GM12864 (cell line): ENCODE measurements at regions not wholly inside any gene's neighbourhood (a gene's known extent, or its start where the extent isn't known, plus 50 kb on each side); places are given as distances from the start of the nearest gene placed in this dataset.

ENCODE experiments used
- DNase-seq: peaks from one replicate; pipeline ENCODE4 v3.0.0-alpha.2; 2011; ENCODE audit warnings: low read depth
- H3K4me3 ChIP-seq: 2 replicates; pipeline ENCODE4 v1.5.1; 2011; ENCODE audit warnings: mild to moderate bottlenecking, low read depth, low read length, control low read depth
- TF ChIP-seq, protein P1 (sequence below): IDR thresholded peaks from 2 replicates; pipeline ENCODE4 v1.5.1; 2011; ENCODE audit warnings: low read depth, mild to moderate bottlenecking, moderate library complexity, low read length, control low read depth, inconsistent platforms; ENCODE audit errors: missing control alignments

- TF ChIP-seq, protein P1, sequence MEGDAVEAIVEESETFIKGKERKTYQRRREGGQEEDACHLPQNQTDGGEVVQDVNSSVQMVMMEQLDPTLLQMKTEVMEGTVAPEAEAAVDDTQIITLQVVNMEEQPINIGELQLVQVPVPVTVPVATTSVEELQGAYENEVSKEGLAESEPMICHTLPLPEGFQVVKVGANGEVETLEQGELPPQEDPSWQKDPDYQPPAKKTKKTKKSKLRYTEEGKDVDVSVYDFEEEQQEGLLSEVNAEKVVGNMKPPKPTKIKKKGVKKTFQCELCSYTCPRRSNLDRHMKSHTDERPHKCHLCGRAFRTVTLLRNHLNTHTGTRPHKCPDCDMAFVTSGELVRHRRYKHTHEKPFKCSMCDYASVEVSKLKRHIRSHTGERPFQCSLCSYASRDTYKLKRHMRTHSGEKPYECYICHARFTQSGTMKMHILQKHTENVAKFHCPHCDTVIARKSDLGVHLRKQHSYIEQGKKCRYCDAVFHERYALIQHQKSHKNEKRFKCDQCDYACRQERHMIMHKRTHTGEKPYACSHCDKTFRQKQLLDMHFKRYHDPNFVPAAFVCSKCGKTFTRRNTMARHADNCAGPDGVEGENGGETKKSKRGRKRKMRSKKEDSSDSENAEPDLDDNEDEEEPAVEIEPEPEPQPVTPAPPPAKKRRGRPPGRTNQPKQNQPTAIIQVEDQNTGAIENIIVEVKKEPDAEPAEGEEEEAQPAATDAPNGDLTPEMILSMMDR = no peak
- H3K4me3 ChIP-seq = no peak overlapping the region
- no peak for DNase-seq
Observed at GRCh38 chr13:30827578-30827925, 78.5 kb upstream of the MEDAG start.

- TF ChIP-seq, protein P1 = no peak
- DNase-seq = no peak
- no peak overlapping the region for H3K4me3 ChIP-seq
Observed at GRCh38 chr13:30829145-30829832, 76.8 kb upstream of the MEDAG start.

GRCh38 chr13:30829833-30830637, 76.0 kb upstream of the MEDAG start:
- no peak for DNase-seq
- TF ChIP-seq, protein P1 = no peak

GRCh38 chr13:30830638-30830965, 75.5 kb upstream of the MEDAG start:
- no peak overlapping the region for H3K4me3 ChIP-seq
- TF ChIP-seq, protein P1 = no peak
- no peak for DNase-seq

More at GRCh38 chr13:30829833-30830637, 76.0 kb upstream of the MEDAG start:
- H3K4me3 ChIP-seq = no peak overlapping the region

GRCh38 chr13:30831515-30831914, 74.6 kb upstream of the MEDAG start:
- DNase-seq = no peak
- TF ChIP-seq, protein P1 = no peak
- no peak overlapping the region for H3K4me3 ChIP-seq

DNA sequence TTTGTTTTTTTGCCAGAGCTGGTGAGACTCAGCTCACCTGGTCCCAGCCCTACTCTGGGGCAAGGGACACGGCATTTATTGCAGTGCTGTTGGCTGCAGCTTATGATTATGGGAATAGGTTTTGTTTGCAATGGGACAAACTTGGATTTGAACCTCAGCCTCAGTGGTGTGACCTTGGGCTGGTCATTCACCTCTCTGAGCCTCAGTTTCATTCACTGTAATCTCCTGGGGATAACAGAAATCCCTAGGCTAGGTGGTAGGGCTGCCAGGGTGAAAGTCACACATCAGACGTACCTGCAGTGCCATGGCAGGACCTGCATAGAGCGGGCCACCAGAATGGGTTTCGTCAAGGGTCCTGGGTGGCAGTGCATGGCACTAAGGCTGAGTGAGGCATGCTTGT, 73.7 kb upstream of the MEDAG start:
- no peak for DNase-seq
- TF ChIP-seq, protein P1 = no peak
- H3K4me3 ChIP-seq = no peak overlapping the region
